ENCODE measurements at regions not wholly inside any gene's neighbourhood (a gene's known extent, or its start where the extent isn't known, plus 50 kb on each side); places are given as distances from the start of the nearest gene placed in this dataset.

GRCh38 chr5:88144219-88145001 is 124.2 kb downstream of the TMEM161B start:
- DNase-seq (ENCODE audit: low read depth): no peak

- no peak for DNase-seq (ENCODE audit: low read depth)
These were observed 124.9 kb downstream of the TMEM161B start for GRCh38 chr5:88143693-88144218.

- DNase-seq (ENCODE audit: low read depth): no peak
These were observed 125.6 kb downstream of the TMEM161B start for GRCh38 chr5:88142886-88143692.

- no peak for DNase-seq (ENCODE audit: low read depth)
These were observed 126.1 kb downstream of the TMEM161B start for GRCh38 chr5:88142636-88142885.

GRCh38 chr5:88140856-88141752 is 127.5 kb downstream of the TMEM161B start:
- peak; percentile 67 for DNase-seq (ENCODE audit: low read depth)

- DNase-seq (ENCODE audit: low read depth): no peak
These were observed 128.2 kb downstream of the TMEM161B start for GRCh38 chr5:88140396-88140855.

GRCh38 chr5:88130211-88130815 is 138.3 kb downstream of the TMEM161B start:
- DNase-seq (ENCODE audit: low read depth): no peak

- no peak for DNase-seq (ENCODE audit: low read depth)
These were observed 139.8 kb downstream of the TMEM161B start for GRCh38 chr5:88128813-88129212.

GRCh38 chr5:88119535-88120125 is 149.0 kb downstream of the TMEM161B start:
- DNase-seq (ENCODE audit: low read depth): no peak

GRCh38 chr5:88118179-88118578 is 150.5 kb downstream of the TMEM161B start:
- no peak for DNase-seq (ENCODE audit: low read depth)

GRCh38 chr5:88117546-88117945 is 151.1 kb downstream of the TMEM161B start:
- DNase-seq (ENCODE audit: low read depth): no peak

GRCh38 chr5:88116396-88116795 is 152.2 kb downstream of the TMEM161B start:
- no peak for DNase-seq (ENCODE audit: low read depth)

GRCh38 chr5:88115211-88115610 is 153.4 kb downstream of the TMEM161B start:
- DNase-seq (ENCODE audit: low read depth): no peak

GRCh38 chr5:88113429-88113828 is 155.2 kb downstream of the TMEM161B start:
- DNase-seq (ENCODE audit: low read depth): no peak

GRCh38 chr5:88109818-88110217 is 158.8 kb downstream of the TMEM161B start:
- no peak for DNase-seq (ENCODE audit: low read depth)

- DNase-seq (ENCODE audit: low read depth): no peak
These were observed 160.0 kb downstream of the TMEM161B start for GRCh38 chr5:88108490-88109279.

GRCh38 chr5:88094906-88095496 is 173.6 kb downstream of the TMEM161B start:
- DNase-seq (ENCODE audit: low read depth): no peak

- DNase-seq (ENCODE audit: low read depth): no peak
These were observed 174.2 kb downstream of the TMEM161B start for GRCh38 chr5:88094403-88094802.

- DNase-seq (ENCODE audit: low read depth): no peak
These were observed 174.9 kb downstream of the TMEM161B start for GRCh38 chr5:88093765-88094164.

- DNase-seq (ENCODE audit: low read depth): no peak
These were observed 175.6 kb downstream of the TMEM161B start for GRCh38 chr5:88092958-88093605.

Measured in stimulated activated CD8-positive, alpha-beta memory T cell treated with anti-CD3 and anti-CD28 coated beads, Interleukin-12 subunit alpha, Interleukin-12 subunit beta, amount 100 ng/mL, for 4 hours (primary cell).